ENCODE measurements at regions not wholly inside any gene's neighbourhood (a gene's known extent, or its start where the extent isn't known, plus 50 kb on each side); places are given as distances from the start of the nearest gene placed in this dataset.

DNA sequence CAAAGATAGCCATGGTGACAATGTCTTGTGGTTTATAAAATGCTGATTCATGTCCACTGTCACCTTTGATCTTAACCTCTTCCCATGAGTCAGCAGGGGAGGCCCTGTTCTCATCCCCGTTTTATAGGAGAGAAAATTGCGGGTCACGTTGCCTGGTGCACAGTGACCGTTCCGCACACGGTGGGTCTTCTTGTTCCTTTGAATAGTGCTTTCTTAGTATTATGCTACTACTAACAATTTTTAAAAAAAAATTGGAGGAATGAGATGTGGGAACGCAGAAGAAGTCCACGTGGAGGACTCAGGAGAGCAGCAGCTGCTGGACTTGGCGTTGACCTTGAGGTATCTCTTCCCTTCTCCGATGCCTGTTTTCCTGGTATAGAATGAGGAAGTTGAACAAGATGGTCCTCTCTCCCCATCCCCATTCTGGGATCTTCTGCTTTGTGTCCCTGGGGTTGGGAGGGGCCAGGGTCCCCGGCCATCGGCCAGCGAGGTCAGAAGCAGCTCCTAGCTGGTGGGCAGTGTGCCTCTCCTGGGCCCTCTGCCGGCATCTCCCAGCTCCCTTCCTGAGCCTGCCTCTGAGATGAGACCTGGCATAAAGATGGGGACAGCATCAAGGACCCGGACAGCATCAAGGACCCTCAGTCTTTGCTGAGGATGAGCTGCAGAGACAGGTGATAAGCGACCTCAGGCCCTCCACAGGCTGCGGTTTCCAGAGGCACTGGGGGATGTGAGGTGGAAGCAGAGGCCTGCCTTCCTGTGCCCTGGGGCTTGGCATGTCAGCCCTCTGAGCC is 143.9 kb downstream of the C9orf50 start:
- TF ChIP-seq CTCF (conservative IDR thresholded peaks at IDR 0.05 in 1 of 2, IDR thresholded peaks at IDR 0.05 in 1 of 2; ENCODE audit: low read depth in 1 of 2, low read length in 2 of 2) (no peak), EZH2 (IDR thresholded peaks at IDR 0.05; ENCODE audit: low read length, missing control alignments) (no peak)

All from fibroblast of lung (primary cell).